ENCODE measurements at regions not wholly inside any gene's neighbourhood (a gene's known extent, or its start where the extent isn't known, plus 50 kb on each side); places are given as distances from the start of the nearest gene placed in this dataset.

DNA sequence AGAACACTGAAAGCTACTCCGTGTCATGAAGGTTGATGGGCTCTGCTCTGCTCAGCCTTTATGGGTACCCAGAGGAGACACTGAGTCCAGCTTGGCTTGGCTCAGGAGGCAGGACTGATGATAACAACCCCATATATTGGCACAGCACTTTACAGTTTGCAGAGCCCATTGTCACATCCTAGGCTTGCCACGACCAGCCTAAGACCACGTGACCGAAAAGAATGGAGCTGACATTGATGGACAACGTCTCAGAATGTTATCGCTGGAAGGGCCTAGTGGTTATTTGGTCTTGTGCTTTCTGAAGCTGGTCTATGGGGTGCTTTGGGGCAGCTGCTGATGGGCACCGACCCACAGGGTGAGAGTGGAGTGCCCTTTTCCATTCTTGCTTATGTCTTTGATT, 72.9 kb upstream of the RUNX3 start:
- no peak for DNase-seq (ENCODE audit: low spot score)

DNA sequence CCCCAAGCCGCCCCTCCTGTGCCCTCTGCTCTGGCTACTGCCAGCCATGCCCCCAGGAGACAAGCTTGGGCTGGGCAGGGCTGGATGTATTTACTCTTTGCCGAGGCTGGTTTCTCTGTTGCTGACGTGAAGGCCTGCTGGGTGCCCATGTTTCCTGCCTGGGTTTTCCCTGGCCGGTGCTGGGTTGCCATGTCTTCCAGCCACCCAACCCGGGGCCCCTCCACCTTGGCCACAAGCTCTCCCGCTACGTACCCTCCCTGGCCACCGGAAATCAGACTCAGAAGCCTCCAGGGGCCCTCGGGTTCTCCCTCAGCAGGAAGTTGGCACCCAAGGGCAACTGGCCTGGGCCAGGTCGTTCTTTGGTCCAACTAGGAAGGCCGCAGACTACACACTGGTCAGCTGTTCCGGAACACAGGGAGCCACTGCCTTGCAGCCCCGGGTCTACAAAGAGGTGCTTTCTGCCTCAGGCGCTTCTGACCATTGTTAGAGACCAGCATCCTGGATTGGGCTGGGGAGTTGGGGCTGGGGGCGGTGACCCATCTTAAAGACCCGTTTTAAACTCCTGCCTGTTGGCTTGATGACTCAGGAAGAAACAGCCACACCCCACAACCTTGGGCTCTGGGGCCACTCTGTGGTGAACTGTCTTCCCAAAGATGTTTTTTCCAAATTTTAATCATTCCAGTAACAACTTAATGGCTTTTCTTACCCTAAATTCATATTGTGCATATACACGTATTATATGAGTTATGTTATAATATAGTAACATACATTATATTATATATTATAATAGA, 71.2 kb upstream of the RUNX3 start:
- no peak for DNase-seq (ENCODE audit: low spot score)

DNA sequence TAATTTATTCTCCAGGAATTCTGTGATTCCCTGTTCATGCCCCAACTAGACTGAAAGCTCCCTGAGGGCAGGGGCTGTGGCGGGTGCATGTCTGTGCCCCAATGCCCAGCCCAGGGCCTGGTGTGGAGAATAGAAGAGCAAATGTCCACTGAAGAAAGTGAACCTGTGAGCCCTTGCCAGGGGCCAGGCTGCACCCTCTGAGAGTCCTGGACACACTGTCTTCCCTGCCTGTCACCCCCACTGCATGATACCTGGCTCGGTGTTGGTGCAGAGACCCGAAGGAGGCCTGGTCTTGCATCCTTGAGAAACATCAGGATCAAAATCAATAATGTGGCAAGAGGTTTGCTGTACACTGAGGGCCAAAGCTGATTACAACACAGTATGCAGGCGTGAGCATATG, 69.8 kb upstream of the RUNX3 start:
- DNase-seq (ENCODE audit: low spot score) = no peak

DNA sequence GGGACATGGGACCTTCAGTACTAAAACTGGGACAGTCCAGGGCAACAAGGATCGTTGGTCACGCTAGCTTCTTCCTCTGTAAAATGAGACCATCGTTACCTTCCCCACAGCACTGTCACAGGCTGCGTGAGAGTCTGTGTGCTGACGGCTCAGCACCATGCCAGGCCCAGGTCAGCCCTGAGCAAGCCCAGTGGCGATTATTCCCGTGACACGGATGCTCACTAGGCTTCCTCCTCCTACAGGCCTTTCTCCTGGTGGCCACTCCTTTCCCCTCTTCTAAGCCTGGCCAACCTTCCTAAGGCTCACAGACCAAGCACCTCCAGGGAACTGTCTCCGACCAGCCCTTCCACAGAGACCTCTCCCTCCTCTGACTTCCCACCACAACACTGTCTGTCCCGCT, 69.3 kb upstream of the RUNX3 start:
- DNase-seq (ENCODE audit: low spot score) = no peak

DNA sequence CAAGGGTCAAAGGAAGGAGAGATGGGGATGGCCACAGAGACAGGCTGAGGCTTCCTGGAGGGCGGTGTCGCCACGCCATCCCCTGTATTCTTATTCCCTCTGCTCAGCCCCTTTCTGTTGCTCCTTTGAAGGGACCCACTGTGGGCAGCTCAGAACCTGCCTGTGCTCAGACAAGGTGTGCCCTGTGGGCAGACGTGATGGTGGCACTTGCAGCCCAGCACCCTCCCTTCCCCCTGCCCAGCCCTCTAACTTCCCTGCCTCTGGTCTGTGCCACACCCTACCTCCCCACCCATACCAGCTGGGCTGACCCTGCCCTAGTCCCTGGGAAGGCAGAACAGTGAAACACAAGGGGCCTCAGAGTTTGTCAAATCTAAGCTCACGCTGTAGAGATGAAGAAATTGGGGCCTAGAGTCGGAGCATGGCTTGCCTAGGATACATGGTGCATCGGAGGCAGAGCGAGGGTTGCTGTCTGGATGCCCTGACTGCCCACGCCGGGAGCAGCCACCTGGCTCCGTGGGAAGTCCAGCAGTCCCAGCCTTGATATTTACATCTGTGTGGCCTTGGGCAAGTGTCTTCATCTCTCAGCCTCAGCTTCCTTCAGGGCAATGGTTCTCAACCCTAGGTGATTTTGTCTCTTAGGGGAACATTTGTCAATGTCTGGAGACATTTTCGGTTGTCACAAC, 68.6 kb upstream of the RUNX3 start:
- DNase-seq (ENCODE audit: low spot score) = no peak

DNA sequence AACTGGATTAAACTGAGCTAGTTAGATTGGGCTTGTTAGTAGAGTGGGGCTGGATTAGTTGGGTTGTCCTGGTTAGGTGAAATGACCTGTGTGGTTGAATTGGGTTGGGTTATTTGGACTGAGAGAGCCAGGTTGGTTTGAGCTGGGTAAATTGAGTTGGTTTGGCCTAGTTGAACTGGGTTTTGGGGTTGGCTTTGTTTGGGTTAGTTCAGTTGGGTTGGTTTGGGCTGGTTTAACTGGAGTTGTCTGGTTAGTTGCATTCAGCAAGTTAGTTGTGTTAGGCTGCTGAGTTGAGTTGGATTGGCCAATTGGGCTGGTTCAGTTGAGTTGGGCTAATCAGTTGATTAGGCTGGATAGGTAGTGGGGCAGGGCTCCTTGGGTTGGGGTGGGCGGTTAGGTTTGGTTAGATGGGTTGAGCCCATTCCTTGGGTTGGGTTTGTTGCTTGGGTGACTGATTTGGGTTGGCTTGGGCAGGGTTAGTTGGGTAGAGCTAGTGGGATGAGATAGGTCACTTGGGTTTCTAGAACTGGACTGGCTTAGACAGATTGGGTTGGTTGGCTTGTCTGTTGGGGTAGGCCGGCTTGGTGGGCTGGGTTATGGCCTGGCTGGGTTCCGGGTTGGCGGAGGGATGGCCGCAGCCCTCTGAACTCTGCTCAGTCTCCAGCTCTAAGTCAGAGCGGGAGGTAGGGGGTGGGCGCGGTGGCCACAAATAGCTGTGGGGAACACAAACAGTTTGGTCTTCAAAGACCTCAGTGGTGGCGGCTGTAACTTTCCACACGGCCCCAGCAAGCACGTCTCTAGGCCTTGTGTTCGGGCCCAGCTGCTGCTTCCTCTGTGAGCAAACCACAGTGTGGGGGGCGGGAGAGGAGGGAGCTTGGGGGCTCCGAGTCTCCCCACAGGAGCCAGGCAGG, 67.2 kb upstream of the RUNX3 start:
- DNase-seq (ENCODE audit: low spot score) = no peak

DNA sequence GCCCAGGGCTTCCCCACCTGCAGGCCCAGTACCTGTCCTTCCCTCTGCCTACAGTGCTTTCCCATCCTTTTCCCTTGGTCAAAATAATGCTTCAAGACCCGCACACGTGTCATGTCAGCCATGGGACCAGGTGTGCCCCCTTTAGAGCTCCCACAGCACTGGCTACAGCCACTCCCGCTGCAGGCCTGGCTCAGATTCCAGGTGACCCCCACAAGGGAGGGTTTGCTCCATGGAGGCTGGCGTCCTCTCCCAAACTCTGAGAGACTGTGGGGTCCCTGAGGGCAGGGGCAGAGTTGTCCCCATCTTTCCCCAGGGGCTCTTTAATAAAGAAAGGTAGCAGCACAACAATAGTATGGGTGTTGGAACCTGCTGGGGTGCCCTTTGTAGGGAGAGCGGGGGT, 66.4 kb upstream of the RUNX3 start:
- DNase-seq (ENCODE audit: low spot score) = no peak

DNA sequence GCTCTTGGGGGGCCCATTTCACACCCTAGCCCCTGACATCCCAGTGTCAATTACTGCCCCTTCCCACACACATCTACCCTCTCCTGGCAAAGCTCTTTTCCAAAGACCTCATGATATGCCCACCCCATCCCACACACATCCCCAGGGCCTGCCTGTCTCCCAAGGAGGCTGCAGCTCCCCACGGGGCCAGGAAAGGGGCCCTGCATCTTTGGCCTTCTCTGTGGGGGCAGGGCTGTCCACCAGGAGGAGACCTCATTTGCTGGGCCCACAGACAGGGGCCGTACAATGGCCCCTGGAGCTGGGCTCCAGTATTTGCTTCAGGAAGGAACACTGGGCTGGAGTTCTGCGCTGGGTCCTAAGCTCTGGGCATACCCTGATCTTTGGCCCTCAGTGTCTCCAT, 65.6 kb upstream of the RUNX3 start:
- no peak for DNase-seq (ENCODE audit: low spot score)

DNA sequence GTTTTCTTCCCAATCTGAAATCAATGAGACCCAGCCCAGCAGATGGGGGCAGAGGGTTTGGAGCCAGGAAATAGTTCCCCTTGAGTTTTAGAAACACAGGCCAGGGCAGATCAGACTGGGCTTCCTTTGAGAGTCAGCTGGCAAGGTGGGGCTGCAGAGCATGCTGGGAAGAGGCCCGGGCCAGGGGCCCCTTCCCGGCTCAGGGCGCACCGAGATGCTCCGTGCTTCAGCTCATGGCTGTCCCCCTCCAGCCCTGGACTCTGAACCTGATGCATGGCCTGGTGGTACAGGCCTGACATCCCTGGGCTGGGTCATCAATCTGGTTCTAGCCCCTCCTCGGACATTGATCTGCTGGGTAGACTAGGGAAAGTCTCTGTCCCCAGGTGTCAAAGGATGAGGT, 65.1 kb upstream of the RUNX3 start:
- no peak for DNase-seq (ENCODE audit: low spot score)

DNA sequence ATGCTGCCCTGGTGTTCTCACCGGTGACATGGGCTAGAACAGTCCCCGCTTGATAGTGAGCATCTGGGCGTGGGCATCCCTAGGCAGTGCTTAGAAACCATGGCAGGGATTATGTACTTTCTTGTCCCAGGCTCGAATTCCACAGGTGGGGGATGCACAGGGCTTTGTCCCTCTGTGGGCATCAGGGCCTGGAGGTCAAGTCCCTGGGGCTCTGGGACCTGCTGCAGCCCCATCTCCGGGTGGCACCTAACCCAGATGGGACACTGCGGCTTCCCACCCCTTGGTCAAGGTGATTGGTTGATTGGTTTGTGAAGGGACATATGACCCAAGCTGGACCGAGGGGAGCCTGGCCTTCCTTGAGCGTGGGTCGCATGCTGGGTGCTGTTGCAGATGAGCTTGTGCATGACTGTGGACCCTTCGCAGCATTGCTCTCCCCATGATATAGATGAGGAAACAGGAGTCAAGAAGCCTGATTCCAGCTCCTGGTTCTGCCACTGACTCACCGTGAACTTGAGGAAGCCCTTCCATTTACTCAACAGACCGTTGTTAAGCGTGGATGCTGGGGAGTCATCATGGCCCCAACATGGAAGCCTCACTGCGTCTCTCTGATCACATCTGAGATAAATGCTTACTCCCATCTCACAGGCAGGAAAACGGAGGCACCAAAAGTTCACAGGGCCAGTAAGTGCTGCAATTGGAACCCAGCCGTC, 64.0 kb upstream of the RUNX3 start:
- no peak for DNase-seq (ENCODE audit: low spot score)

DNA sequence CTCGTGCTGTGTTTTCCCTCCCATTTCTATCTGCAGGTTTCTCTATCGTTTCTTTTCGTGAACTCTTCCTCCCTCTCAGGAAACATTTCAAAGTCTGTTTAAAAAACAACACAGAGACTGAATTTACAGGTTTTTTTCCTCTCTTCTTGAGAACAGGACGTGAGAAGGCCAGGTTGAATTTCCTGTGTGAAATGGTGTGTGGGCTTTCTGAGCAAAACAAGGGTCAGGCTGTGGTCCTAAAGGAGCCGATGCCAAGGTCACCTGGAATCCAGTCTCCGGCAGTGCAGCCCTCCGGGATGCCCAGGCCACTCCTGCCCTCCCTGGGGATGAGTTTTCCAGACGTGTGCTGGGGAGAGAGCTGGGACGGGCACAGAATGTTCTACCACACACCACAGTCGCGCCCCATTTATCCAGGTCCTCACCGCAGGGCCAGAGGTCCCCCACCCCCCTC, 62.7 kb upstream of the RUNX3 start:
- DNase-seq (ENCODE audit: low spot score) = no peak

DNA sequence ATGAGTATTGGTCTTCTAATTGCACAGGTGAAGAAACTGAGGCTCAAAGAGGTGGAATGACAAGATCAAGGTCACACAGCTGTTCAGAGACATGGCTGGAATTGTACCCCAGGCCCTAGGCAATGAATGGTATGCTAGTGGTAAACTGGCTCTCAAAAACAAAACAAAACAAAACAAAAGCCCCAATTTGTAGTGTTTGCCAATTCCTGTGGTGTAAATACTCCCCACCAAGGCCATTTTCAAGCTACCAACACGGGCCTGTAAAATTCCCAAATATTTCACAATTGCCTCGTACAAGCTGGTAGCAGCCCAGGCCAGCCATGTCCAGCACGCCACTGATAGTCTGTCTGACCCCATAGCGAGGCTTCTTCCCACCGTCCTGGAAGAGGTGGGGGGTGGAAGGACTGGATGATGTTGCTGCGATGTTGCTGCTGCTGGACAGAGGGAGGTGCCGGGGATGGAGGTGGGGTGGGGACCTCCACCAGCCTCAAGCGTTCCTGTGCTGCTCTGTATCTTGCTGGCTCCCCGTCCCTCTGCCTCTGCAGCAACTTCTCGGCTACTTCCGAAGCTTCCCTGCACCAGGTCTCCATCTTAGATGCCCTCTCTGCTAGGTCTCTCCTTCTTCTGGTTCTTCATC, 62.2 kb upstream of the RUNX3 start:
- DNase-seq (ENCODE audit: low spot score) = no peak

DNA sequence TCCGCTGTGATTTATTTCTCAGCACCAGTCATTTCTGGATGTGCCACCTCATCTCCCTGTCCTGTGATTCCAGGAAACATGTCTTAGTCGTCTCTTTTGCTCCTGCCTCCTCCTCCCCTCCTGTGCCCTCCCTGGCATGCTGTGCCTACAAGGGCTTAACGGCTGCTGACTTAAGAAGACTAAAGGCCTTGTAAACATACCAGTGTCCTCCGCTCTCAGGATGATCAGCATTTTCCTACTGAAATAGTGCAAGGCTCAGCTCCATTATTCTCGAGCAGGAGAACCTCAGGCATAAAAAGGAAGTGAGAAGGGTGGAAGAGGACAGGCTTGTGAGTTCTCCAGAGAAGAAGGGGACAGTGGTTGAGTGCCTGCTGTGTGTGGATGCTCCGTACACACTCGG, 61.6 kb upstream of the RUNX3 start:
- DNase-seq (ENCODE audit: low spot score) = no peak

DNA sequence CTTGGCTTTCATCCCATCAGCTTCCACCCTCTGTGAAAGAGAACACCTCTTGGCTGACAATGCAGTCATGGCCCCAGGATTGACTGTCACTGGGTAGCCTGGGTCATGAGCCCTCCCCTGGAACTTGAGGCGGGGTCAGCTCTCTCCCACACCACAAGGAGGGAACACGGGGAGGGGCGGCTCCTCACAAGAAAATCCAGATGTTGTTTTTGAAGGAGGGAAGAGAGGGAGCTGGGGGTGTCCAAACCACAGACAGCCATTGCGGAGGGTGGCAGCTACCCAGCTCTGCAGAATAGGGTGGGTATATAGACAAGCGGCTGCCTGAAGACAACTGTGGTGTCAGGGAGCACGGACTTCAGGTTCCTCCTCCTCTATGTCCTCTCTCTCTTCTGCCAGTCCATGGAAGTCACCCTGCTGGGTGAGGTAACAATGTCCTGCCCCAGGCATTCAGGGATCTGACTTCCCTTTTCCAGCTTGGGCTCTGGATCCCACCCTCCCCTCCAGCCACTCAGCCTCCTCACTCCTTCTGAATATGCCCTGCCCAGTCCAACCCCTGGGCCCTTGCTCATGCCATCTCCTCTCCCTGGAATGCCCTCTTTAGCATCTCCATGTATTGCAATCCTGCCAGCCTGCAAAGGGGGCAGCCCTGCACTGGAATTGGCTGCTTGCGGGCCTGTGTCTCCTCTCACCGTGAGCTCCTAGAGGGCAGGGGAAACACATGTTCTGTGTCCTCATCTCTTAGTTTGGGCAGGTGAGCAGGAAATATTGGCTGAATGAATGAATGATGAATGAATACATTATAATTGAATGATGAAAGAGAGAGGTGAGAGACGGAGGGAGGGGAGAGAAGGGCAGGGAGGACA, 60.9 kb upstream of the RUNX3 start:
- DNase-seq (ENCODE audit: low spot score) = no peak

DNA sequence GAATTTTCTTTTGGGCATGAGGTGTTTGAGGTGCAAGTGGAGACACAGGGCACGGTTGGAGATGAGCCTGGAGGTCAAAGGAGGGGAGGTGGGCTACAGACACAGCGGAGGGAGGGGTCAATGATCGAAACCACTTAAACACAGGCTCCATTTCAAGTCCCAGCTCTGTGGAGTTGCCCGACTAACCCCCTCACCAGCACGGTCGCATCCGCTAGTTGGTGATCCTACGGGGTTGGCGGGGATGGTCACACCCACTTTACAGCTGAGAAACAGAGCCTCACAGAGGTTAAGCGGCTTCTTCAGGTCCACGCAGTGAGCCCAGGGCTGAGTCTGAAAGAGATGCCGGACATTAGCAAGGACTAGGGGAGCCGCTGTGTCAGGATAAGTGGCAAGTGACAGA, 60.1 kb upstream of the RUNX3 start:
- no peak for DNase-seq (ENCODE audit: low spot score)

DNA sequence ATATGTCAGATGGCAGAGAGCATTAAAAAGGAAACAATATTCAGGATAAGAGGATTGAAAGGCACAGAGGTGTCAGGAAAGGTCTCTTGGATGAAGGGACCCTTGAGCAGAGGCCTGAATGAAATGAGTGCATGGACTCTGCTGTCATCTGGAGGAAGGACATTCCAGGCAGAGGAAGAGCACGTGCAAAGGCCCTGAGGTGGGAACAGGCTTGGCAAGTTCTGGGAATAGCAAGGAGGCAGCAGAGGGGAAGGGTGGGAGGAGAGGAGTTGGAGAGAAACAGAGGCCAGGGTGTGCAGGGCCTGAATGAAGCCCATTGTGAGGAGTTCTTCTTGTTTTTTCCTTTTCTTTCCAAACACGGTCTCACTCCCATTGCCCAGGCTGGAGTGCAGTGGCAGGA, 59.0 kb upstream of the RUNX3 start:
- no peak for DNase-seq (ENCODE audit: low spot score)

DNA sequence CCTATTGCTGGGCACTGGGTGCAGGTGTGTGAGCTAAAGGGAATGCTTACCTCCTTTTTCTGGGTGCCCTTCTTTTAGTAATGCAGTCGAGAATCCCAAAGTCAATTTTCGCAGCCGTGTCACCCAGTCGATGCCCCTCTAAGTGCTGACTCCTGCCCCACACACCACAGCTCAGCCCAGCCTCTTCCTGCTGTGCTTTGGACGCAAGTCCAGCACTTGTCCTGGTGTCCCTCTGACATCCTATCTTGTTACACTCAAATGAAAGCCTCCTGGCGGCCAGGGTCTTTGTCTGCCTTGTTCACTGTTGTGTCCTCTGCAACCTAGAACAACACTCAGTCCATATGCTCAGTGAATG, 58.5 kb upstream of the RUNX3 start:
- DNase-seq (ENCODE audit: low spot score) = no peak

DNA sequence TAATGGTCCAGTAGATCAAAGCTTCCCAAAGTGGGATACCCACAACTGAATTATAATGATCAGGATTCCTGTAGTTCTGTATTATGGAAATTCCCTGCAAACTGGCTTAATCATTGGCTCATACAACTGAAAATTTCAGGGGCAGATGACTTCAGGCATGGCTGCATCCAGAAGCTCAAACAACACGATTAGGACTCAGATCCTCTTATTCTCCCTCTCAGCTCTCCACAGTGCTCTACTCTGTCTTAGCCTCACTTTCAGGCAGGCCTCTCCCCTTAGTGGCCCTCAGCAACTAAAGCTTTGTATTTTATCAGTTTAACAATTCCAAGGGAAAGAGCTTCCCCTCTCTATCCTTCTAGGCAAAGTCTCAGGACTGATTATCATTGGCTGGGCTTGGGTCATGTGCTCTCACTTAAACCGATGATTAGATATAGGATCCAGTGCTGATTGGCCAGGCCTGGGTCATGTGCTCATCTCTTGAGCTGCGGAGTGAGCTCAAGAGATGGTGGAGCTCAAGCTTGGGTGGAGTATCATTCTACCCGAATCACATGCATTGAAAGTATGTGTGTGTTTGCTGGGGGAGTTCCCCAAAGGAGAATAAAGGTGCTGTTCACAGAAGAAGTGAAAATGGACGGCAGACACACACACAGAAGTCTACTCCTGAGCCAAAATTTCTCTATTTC, 57.9 kb upstream of the RUNX3 start:
- no peak for DNase-seq (ENCODE audit: low spot score)

DNA sequence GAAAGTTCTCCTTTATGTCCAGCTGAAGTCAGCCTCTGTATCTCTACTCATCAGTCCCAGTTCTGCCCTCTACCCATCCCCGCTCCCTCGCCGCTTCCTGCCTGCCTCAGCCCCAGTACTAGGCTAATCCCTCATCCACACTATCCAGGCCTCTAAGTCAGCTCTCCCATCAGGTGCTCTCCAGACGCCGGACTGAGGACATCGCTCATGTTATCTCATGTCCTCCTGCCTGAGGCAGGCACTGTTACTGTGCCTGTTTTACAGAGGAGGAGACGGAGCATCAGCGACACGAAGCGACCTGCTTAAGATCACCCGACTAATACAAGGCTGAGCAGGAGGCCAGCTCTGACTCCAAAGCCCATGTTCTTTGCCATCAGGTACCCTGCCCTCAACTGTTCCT, 57.3 kb upstream of the RUNX3 start:
- no peak for DNase-seq (ENCODE audit: low spot score)

DNA sequence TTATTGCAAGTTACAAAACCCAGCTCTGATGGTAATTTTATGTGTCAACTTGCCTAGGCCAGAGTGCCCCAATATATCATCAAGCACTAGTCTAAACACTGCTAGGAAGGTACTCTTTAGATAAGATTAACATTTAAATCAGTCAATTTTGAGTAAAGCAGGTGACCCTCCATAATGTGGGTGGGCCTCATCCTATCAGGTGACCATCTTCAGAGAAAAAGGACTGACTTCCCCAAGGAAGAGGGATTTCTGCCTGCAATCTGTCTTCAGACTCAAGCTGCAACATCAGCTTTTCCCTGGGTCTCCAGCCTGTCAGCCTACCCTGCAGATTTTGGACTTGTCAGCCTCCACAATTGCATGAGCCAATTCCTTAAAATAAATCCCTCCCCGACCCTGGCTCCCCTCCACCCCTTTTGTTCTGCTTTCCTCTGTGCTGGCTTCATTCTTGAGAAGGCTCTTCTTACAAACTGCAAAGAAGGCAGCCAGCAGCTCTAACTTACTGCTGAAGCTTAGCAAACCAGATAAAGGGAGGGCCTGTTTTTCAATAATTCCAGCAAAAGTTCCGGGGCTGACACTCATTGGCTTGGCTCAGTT, 56.4 kb upstream of the RUNX3 start:
- DNase-seq (ENCODE audit: low spot score) = no peak
